NCI-H2227 (cell line): ENCODE measurements at regions not wholly inside any gene's neighbourhood (a gene's known extent, or its start where the extent isn't known, plus 50 kb on each side); places are given as distances from the start of the nearest gene placed in this dataset.

ENCODE experiments used
- DNase-seq: peaks from one replicate; lab custom pipeline; 2025; ENCODE audit not compliant: unreplicated experiment; lab: John Stamatoyannopoulos, UW

- no peak for DNase-seq
These were observed 95.9 kb upstream of the ANKRD34C start for GRCh38 chr15:79186616-79187015.

GRCh38 chr15:79185199-79185598, 94.6 kb upstream of the RASGRF1 start:
- DNase-seq: peak; percentile 8

- DNase-seq: peak; percentile 70
These were observed 93.9 kb upstream of the RASGRF1 start for GRCh38 chr15:79184465-79184892.

- DNase-seq: no peak
These were observed 89.7 kb upstream of the RASGRF1 start for GRCh38 chr15:79180318-79180717.

- no peak for DNase-seq
These were observed 89.0 kb upstream of the RASGRF1 start for GRCh38 chr15:79179597-79179996.

- DNase-seq: no peak
These were observed 88.6 kb upstream of the RASGRF1 start for GRCh38 chr15:79179108-79179561.

- no peak for DNase-seq
These were observed 88.0 kb upstream of the RASGRF1 start for GRCh38 chr15:79178594-79178993.

- no peak for DNase-seq
These were observed 85.6 kb upstream of the RASGRF1 start for GRCh38 chr15:79176151-79176550.

- no peak for DNase-seq
These were observed 82.4 kb upstream of the RASGRF1 start for GRCh38 chr15:79172801-79173460.

GRCh38 chr15:79172032-79172481, 81.5 kb upstream of the RASGRF1 start:
- no peak for DNase-seq

- no peak for DNase-seq
These were observed 80.9 kb upstream of the RASGRF1 start for GRCh38 chr15:79171320-79172031.

GRCh38 chr15:79170256-79170664, 79.7 kb upstream of the RASGRF1 start:
- DNase-seq: no peak

- DNase-seq: no peak
These were observed 79.0 kb upstream of the RASGRF1 start for GRCh38 chr15:79169526-79170133.

- DNase-seq: peak; percentile 91
These were observed 78.4 kb upstream of the RASGRF1 start for GRCh38 chr15:79168922-79169456.

- DNase-seq: no peak
These were observed 77.2 kb upstream of the RASGRF1 start for GRCh38 chr15:79167776-79168175.

- DNase-seq: no peak
These were observed 75.9 kb upstream of the RASGRF1 start for GRCh38 chr15:79166311-79166955.

GRCh38 chr15:79164465-79164864, 73.9 kb upstream of the RASGRF1 start:
- no peak for DNase-seq

- DNase-seq: no peak
These were observed 73.5 kb upstream of the RASGRF1 start for GRCh38 chr15:79164043-79164442.

GRCh38 chr15:79163395-79163794, 72.8 kb upstream of the RASGRF1 start:
- DNase-seq: no peak

GRCh38 chr15:79161837-79162508, 71.4 kb upstream of the RASGRF1 start:
- DNase-seq: no peak

GRCh38 chr15:79160211-79160610, 69.6 kb upstream of the RASGRF1 start:
- no peak for DNase-seq
